HepG2 (cell line): ENCODE measurements at regions not wholly inside any gene's neighbourhood (a gene's known extent, or its start where the extent isn't known, plus 50 kb on each side); places are given as distances from the start of the nearest gene placed in this dataset.

Experiments
- ATAC-seq: fragments of 200-7000 bp; cut with Tn5 transposase; 3 replicates; pipeline ENCODE4 v1.9.1; 2020; ENCODE audit warnings: mild to moderate bottlenecking, moderate library complexity
- BruUV-seq: library from RNA; stranded (reverse); fragments of 400-500 nt; replicated peaks from 2 replicates; lab custom pipeline; 2021; lab: Mats Ljungman, UMichigan
- CTCF ChIA-PET: fragments of 300-600 bp; formaldehyde crosslinking; extraction: SDS; loops from one replicate; lab custom pipeline; 2021; ENCODE audit warnings: low total read pairs, inconsistent platforms, low intra/inter-chr PET ratio; lab: Yijun Ruan, JAX
- POLR2A ChIA-PET: fragments of 350-600 bp; sonication (Branson Sonifier 250); formaldehyde crosslinking; loops from one replicate; lab custom pipeline; 2020; ENCODE audit warnings: antibody characterized with exemption, inconsistent platforms; lab: Yijun Ruan, JAX
- DNase-seq: peaks from one replicate; pipeline ENCODE4 v3.0.0-alpha.2; 2015; ENCODE audit warnings: low spot score
- FAIRE-seq: peaks from 3 replicates; lab custom pipeline; 2011; peaks lifted over from hg19 to GRCh38; lab: Jason Lieb, UNC
- H2AFZ ChIP-seq: one replicate; pipeline ENCODE4 v1.6.1; 2011; ENCODE audit warnings: low read length, inconsistent platforms
- H3K27ac ChIP-seq: fragments of 300-600 bp; 3 replicates; pipeline ENCODE4 v1.8.0; 2011; ENCODE audit warnings: mixed run types, mild to moderate bottlenecking, mixed read lengths, low read length, inconsistent platforms; ENCODE audit not compliant: insufficient read depth; ENCODE audit errors: extremely low read length
- H3K27me3 ChIP-seq, 2 experiments: fragments of 200-600 bp in 1 of 2; 2 replicates in 1 of 2; 3 replicates in 1 of 2; pipeline versions ENCODE4 v1.6.0 to v1.8.0; 2011; ENCODE audit warnings: low read length in 2 of 2, mild to moderate bottlenecking in 2 of 2, moderate library complexity in 2 of 2, inconsistent platforms in 1 of 2; ENCODE audit not compliant: insufficient read depth in 2 of 2, control insufficient read depth in 1 of 2
- H3K36me3 ChIP-seq, 2 experiments: fragments of 200-600 bp in 1 of 2; replicated peaks in 1 of 2; 2 replicates in 1 of 2; 3 replicates in 1 of 2; pipeline versions ENCODE4 v1.5.1 to v1.8.0; 2011; ENCODE audit warnings: low read length in 2 of 2, inconsistent platforms in 1 of 2; ENCODE audit not compliant: insufficient read depth in 2 of 2, control insufficient read depth in 1 of 2
- H3K4me1 ChIP-seq: 2 replicates; pipeline ENCODE4 v1.5.1; 2012; ENCODE audit warnings: low read length, inconsistent platforms; ENCODE audit not compliant: insufficient read depth
- H3K4me2 ChIP-seq: 2 replicates; pipeline ENCODE4 v1.6.0; 2011; ENCODE audit warnings: low read depth, low read length, inconsistent platforms
- H3K4me3 ChIP-seq, 3 experiments: fragments of 200-600 bp in 1 of 3; sonication (generic), shearing (Covaris generic) in 1 of 3; replicated peaks in 1 of 3; 2 replicates each; pipeline ENCODE4 v1.5.1; 2011 to 2016; ENCODE audit warnings: low read length in 3 of 3, inconsistent platforms in 2 of 3, low read depth in 2 of 3, mild to moderate bottlenecking in 2 of 3, control low read depth in 1 of 3, mixed read lengths in 1 of 3; ENCODE audit not compliant: insufficient read depth in 1 of 3
- H3K79me2 ChIP-seq: one replicate; pipeline ENCODE4 v1.6.1; 2011; ENCODE audit warnings: low read length, inconsistent platforms; ENCODE audit not compliant: insufficient read depth
- H3K9ac ChIP-seq: 2 replicates; pipeline ENCODE4 v1.6.0; 2011; ENCODE audit warnings: mild to moderate bottlenecking, low read depth, low read length, inconsistent platforms; ENCODE audit not compliant: insufficient read depth
- H3K9me3 ChIP-seq: 2 replicates; pipeline ENCODE4 v1.5.1; 2012; ENCODE audit warnings: mild to moderate bottlenecking, low read length
- H4K20me1 ChIP-seq: 2 replicates; pipeline ENCODE4 v1.6.0; 2011; ENCODE audit warnings: inconsistent platforms, mild to moderate bottlenecking, low read length, moderate library complexity; ENCODE audit not compliant: insufficient read depth
- BCL6 ChIP-seq: IDR thresholded peaks from 2 replicates; pipeline ENCODE4 v1.6.1; 2016; ENCODE audit warnings: missing genetic modification reagents, missing compliant biosample characterization
- CREBL2 ChIP-seq: sonication (generic); formaldehyde crosslinking; IDR thresholded peaks from 2 replicates; pipeline ENCODE4 v1.8.1; 2023; ENCODE audit warnings: missing genetic modification reagents, mild to moderate bottlenecking, borderline replicate concordance
- FOSL1 ChIP-seq: sonication (generic); formaldehyde crosslinking; IDR thresholded peaks from 2 replicates; pipeline ENCODE4 v1.9.0; 2021; ENCODE audit warnings: missing genetic modification reagents, borderline replicate concordance
- FOXA3 ChIP-seq: IDR thresholded peaks from 2 replicates; pipeline ENCODE4 v1.6.1; 2016; ENCODE audit warnings: missing genetic modification reagents, missing compliant biosample characterization
- GATAD2A ChIP-seq: IDR thresholded peaks from 2 replicates; pipeline ENCODE4 v1.6.1; 2016
- PHF5A ChIP-seq: IDR thresholded peaks from one replicate; pipeline ENCODE4 v1.6.1; 2018; ENCODE audit warnings: low read depth, missing genetic modification reagents; ENCODE audit not compliant: unreplicated experiment
- SOX6 ChIP-seq, 2 experiments: fragments of 450-650 bp in 1 of 2; sonication (generic) in 1 of 2; formaldehyde crosslinking in 1 of 2; IDR thresholded peaks; 2 replicates each; pipeline versions ENCODE4 v1.4.0 to v1.6.1; 2017 to 2020; ENCODE audit warnings: antibody characterized with exemption in 1 of 2, mild to moderate bottlenecking in 1 of 2, missing genetic modification reagents in 1 of 2
- ZEB1 ChIP-seq: IDR thresholded peaks from 2 replicates; pipeline ENCODE4 v1.6.1; 2012; ENCODE audit warnings: mild to moderate bottlenecking, low read depth, inconsistent platforms; ENCODE audit not compliant: insufficient replicate concordance
- ZNF280D ChIP-seq: sonication (generic); formaldehyde crosslinking; IDR thresholded peaks from 2 replicates; pipeline ENCODE4 v1.5.1; 2020; ENCODE audit warnings: mild to moderate bottlenecking, missing genetic modification reagents
- ZNF292 ChIP-seq: sonication (generic); formaldehyde crosslinking; IDR thresholded peaks from 2 replicates; pipeline ENCODE4 v1.8.1; 2022; ENCODE audit warnings: mild to moderate bottlenecking, low read depth, missing genetic modification reagents, borderline replicate concordance
- ZNF501 ChIP-seq: sonication (generic); formaldehyde crosslinking; IDR thresholded peaks from 2 replicates; pipeline ENCODE4 v1.5.1; 2020; ENCODE audit warnings: mild to moderate bottlenecking, moderate library complexity, missing genetic modification reagents
- ZNF644 ChIP-seq: IDR thresholded peaks from 2 replicates; pipeline ENCODE4 v1.6.1; 2016; ENCODE audit warnings: low read depth
- ZNF709 ChIP-seq: sonication (generic); formaldehyde crosslinking; IDR thresholded peaks from 2 replicates; pipeline ENCODE4 v1.5.0; 2020; ENCODE audit warnings: mild to moderate bottlenecking, missing genetic modification reagents
- ZNF782 ChIP-seq: sonication (generic); formaldehyde crosslinking; IDR thresholded peaks from 2 replicates; pipeline ENCODE4 v1.4.0; 2020; ENCODE audit warnings: missing genetic modification reagents, mild to moderate bottlenecking, borderline replicate concordance
- WGBS: methylation state at CpG from one replicate; pipeline ENCODE4 v1.1.6; 2017; ENCODE audit warnings: low lambda C conversion rate; 5-methylcytosine and 5-hydroxymethylcytosine counted together
- in situ Hi-C: cut with HindIII; loops from 2 replicates; pipeline ENCODE4 v1.10.0; 2017; ENCODE audit warnings: low pct_unique_long_range_greater_than_20kb; ENCODE audit not compliant: extremely low pct_ligation_motif_present
- intact Hi-C: fragments of 100-400 bp; cut with micrococcal nuclease; formaldehyde crosslinking; loops from one replicate; pipeline ENCODE4 v1.10.0; 2022; ENCODE audit not compliant: unreplicated experiment
- TF ChIP-seq, protein P1 (sequence below): sonication (generic); formaldehyde crosslinking; IDR thresholded peaks from 2 replicates; pipeline ENCODE4 v1.5.1; 2020; ENCODE audit warnings: missing genetic modification reagents, mild to moderate bottlenecking, borderline replicate concordance

- H3K4me1 ChIP-seq: peaks cover 86% of the 10 kb centered on the region
- WGBS: 43% methylated on average over 2 of the region's 2 CpGs
- no peak overlapping the region; a peak in 1 of 6 replicates for H3K4me3 ChIP-seq
- no peak for FAIRE-seq
- H4K20me1 ChIP-seq: no peaks in the 10 kb centered on the region
- no peak overlapping the region for H3K27ac ChIP-seq
- no TSS peak for BruUV-seq
- H3K4me2 ChIP-seq: peak overlapping the region; percentile 73
- intact Hi-C loops: loop anchor here (1.0 kb wide), 2 partner anchors 28 to 197 kb away; no protein-coding TSS in a partner anchor
- POLR2A ChIA-PET: interaction anchor here (0.8 to 5.5 kb wide), 13 partner anchors 8 to 154 kb away, joined by 3 to 85 read pairs (median 4); no protein-coding TSS in a partner anchor
- in situ Hi-C loops: no loop called here
- H3K9me3 ChIP-seq: no peaks in the 10 kb centered on the region
- no peaks in the 10 kb centered on the region for H3K79me2 ChIP-seq
- no peak overlapping the region for H2AFZ ChIP-seq
- H3K36me3 ChIP-seq: no peaks in the 10 kb centered on the region
- H3K27me3 ChIP-seq: peaks cover 0 to 7% of the 10 kb centered on the region in 2 experiments; a peak in 2 of 5 replicates
- DNase-seq: peak; percentile 54
- no peak for ATAC-seq
- CTCF ChIA-PET: no interaction called here
- H3K9ac ChIP-seq: no peak overlapping the region; the same call in 1 of the 2 replicates
- peak; percentile 52 for TF ChIP-seq GATAD2A (CRISPR knock-in tag)
- TF ChIP-seq ZEB1: peak; percentile 31
- TF ChIP-seq ZNF709 (CRISPR knock-in tag): no peak
- TF ChIP-seq SOX6 (IDR thresholded peaks at IDR 0.05): no peak
- TF ChIP-seq SOX6 (CRISPR knock-in tag; IDR thresholded peaks at IDR 0.05): 0 out of 2 replicates have a peak, but pooled peaks have one; percentile 32
- TF ChIP-seq ZNF292 (CRISPR knock-in tag): 0 out of 2 replicates have a peak, but pooled peaks have one; percentile 24
- TF ChIP-seq FOSL1 (CRISPR knock-in tag): no peak
- peak; percentile 44; the same call in 1 of the 2 replicates for TF ChIP-seq ZNF644
- TF ChIP-seq ZNF782: no peak
- TF ChIP-seq, protein P1, sequence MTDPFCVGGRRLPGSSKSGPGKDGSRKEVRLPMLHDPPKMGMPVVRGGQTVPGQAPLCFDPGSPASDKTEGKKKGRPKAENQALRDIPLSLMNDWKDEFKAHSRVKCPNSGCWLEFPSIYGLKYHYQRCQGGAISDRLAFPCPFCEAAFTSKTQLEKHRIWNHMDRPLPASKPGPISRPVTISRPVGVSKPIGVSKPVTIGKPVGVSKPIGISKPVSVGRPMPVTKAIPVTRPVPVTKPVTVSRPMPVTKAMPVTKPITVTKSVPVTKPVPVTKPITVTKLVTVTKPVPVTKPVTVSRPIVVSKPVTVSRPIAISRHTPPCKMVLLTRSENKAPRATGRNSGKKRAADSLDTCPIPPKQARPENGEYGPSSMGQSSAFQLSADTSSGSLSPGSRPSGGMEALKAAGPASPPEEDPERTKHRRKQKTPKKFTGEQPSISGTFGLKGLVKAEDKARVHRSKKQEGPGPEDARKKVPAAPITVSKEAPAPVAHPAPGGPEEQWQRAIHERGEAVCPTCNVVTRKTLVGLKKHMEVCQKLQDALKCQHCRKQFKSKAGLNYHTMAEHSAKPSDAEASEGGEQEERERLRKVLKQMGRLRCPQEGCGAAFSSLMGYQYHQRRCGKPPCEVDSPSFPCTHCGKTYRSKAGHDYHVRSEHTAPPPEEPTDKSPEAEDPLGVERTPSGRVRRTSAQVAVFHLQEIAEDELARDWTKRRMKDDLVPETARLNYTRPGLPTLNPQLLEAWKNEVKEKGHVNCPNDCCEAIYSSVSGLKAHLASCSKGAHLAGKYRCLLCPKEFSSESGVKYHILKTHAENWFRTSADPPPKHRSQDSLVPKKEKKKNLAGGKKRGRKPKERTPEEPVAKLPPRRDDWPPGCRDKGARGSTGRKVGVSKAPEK (CRISPR knock-in tag): peak; percentile 27; the same call in 1 of the 2 replicates
- no peak for TF ChIP-seq CREBL2
- TF ChIP-seq FOXA3 (CRISPR knock-in tag): 0 out of 2 replicates have a peak, but pooled peaks have one; percentile 21
- peak; percentile 58; the same call in 1 of the 2 replicates for TF ChIP-seq ZNF280D (CRISPR knock-in tag)
- 0 out of 2 replicates have a peak, but pooled peaks have one; percentile 10 for TF ChIP-seq BCL6
- no peak for TF ChIP-seq PHF5A (CRISPR knock-in tag)
- no peak for TF ChIP-seq ZNF501 (CRISPR knock-in tag)
Observed at GRCh38 chr2:45272549-45273265, 263.5 kb upstream of the SIX2 start.
